NCI-H1417 (cell line): ENCODE measurements at regions not wholly inside any gene's neighbourhood (a gene's known extent, or its start where the extent isn't known, plus 50 kb on each side); places are given as distances from the start of the nearest gene placed in this dataset.
A peak's percentile ranks its signal among the peaks of the same experiment; 100 is the strongest.
"Not testable (repeated sequence)": the region's sequence is repeated elsewhere in the genome, so short reads cannot be mapped to it uniquely, and the experiment has no call there.

Source experiments
- DNase-seq, 3 experiments: peaks; one replicate each; lab custom pipeline; 2025; lab: John Stamatoyannopoulos, UW

DNA sequence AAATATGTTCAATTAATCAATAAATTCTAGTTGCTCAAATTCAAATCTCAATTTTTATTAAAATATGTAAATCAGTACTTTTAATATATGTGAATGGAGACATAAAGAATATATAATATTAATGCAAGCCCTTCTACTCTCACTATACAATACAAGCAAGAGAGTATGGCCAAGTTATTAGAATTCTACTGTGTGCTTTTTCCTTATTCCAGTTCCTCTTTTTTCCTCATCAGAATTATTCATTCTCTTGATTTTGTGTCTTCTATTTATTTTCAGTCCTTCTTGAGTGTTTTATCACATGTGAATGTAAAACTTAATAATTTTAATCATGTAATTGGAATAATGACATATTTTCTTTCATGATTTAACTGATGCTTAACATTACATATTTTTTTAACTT lies 276.8 kb downstream of the PCDH20 start:
- DNase-seq = no peak

DNA sequence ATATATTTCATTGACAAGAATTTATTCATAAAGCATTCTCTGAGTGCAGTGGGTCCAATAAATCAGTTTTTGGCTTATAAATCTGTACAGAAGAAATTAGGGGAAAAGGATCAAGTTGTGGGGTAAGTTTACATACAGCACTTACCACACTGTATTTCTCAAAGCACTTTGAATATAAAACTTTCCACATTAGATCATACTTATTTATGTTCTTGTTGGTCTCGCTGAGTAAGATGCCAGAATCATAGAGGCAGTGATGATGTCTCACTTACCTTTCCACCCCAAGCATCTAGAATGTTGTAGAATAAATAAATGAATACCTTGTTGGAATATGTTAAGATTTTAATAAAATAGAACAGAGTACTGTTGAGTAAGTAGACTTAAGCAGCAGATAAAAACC lies 279.1 kb downstream of the PCDH20 start:
- DNase-seq = no peak

DNA sequence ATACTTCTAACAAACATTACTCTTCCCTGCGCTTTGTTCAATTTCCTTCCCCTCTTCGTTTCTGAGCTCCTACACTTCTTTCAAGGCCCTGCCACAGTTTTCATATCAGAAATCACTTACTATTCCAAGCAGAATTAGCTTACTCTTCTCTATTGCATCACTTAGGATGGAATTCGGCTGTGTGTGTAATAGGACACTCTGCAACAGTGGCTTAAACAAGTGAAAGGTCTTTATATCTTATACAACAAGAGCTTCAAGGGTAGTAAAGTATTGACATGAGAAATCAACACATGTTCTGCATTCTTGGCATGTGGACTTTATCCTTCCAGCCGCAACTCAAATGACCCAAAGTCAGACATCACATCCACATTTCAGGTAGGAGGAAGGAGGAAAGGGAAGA lies 279.6 kb downstream of the PCDH20 start:
- DNase-seq = no peak

DNA sequence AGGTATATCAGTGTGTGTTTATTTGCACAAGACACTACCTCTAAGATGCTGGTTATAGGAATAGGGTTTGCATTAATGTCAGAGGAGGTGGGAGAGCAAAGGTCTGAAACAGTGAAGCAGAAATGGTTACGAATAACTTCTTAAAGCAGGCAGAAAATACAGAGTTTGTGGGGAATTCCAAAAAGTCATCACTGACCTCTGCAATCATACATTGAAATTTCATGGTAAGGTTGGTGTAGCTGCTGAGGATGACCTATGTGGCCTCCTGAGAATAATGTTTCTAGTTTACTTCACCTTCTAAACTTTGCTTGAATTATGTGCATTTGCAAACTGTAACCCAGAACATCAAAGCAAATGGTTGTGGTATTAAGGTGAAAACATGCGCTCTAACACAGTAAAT lies 280.1 kb downstream of the PCDH20 start:
- DNase-seq = no peak

DNA sequence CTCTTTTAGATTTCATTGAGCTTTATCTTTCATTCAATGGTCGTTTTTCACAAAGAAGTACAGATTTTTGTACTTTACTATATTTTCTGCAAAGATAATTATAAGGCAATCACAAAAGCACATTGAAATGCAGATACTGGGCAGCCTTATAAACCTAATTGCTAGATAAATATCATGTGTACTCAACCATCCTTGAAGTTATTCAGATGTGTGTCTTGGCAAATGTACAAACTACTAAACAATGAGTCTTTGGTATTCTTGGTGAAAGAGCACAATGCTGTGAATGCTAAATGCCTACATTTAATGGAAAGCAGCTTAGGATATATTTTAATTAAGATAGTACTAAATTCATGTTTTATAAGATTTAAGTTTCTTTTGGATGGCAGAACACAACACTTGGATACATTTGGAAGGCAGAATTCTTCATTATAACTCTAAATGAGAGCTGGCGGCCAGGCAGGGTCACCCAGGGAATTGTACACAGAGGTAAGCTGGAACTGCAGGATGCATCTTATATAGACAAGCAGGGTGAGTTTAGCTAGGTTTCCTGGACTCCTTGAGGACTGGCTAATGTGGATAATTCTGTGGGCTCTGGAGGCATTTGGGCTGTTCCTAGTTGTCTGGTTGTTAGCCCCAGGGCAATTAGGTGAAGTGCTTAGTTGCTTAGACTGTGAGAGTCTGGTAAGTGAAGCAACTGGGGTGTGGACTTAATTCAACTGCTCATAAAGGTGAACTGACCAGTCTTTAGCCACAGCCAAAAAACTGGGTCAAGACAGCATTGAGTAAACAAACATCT lies 286.6 kb downstream of the PCDH20 start:
- DNase-seq = peak in 2 of 3 experiments; percentile 10 to 66

DNA sequence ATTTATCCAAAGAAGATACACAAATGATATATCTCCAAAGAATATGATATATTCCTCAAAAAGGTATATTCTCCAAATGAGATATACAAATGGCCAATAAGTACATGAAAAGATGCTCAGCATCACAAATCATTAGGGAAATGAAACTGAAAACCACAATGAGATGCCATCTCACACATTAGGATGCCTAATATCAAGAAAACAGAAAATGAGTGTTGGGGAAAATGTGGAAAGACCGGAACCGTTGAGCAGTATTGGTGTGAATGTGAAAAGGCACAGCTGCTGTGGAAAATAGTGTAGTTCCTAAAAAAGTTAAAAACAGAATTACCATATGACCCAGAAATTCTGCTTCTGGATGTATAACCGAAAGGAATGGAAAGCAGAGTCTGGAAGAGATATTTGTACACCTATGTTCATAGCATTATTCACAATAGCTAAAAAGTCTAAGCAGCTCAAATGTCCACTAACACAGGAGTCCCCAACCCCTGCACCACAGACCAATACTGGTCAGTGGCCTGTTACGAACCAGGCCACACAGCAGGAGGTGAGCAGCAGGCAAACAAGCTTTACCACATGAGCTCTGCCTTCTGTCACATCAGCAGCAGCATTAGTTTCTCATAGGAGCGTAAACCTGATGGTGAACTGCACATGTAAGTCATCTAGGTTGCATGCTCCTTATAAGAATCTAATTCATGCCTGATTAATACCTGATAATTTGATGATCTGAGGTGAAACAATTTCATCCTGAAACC lies 291.9 kb downstream of the PCDH20 start:
- peak in 1 of 3 experiments; percentile 29 for DNase-seq

DNA sequence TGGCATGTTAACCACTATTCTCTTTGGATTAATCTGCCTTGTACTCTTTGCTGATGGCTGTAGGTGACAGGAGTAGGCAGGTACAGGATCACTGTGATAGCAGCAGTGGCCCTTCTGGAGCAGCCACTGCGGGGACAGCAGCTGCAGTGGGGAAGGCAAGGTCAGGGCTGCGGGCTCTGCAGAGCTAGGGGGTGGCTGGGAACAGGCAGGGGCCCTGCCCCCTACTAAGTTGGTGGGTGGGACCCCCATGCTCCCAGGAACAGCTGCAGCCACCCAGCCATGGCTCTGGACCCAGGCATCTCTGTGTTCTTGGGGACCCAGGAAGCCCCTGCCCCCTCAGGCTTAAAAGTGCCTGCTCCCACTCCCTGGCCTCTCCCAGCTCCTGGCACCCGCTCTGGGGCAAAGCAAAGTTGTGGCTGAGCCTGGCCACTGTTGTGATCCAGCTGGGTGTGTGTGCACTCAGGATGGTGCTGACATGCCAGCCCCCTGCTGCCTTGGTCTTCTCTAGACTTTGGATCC lies 302.4 kb downstream of the PCDH20 start:
- no peak for DNase-seq

DNA sequence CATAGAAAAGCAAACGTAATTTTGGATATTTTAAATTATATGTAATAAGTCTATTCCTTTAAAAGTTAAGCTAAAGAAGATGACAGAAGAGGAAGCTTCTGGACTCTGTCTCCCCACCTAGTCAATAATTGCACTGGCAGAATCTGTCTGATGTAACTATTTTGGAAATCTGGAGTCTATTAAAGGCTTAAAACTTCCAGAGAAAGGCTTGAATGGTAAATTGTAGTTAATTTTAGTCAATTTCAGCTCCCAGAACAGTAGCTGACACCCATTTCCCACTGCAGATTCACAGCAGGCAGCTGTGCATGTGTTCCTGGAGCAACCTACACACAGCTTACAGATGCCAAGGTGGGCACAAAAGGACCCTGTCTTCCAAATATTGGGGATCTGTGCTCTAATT lies 304.1 kb downstream of the PCDH20 start:
- DNase-seq = no peak

DNA sequence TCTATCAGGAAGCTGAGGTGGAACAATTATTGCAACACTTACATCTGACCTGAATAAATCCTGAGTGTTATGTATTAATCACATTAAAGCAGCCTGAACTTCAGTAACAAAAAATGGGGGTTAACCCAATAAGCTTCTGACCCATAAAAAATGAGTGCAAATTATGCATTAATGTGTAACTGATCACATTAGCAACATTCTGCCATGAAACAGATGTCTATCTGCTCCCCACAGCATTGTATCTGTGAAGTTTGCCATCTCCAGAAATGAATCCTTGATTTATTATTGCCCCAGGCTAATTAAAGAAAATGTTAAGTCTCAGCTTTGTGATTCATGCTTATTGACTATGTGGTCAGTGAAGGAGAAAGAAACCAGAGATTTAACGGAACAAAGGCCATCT lies 304.9 kb downstream of the PCDH20 start:
- DNase-seq = peak in 1 of 3 experiments; percentile 50

DNA sequence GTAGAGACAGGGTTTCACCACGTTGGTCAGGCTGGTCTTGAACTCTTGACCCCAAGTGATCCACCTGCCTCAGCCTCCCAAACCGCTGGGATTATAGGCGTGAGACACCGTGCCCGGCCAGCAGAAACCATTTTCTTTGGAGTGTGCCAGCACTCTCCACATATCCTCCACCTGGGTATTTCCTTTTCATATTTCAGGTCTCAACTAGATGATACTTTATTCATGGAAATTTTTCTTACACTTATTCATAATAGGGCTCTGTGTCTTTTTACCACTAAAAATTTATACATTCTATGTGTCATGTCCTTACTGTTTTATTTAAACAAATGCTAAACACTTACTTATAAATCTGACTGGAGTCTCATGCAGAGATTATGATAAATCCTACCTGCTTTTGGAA lies 305.9 kb downstream of the PCDH20 start:
- no peak for DNase-seq

DNA sequence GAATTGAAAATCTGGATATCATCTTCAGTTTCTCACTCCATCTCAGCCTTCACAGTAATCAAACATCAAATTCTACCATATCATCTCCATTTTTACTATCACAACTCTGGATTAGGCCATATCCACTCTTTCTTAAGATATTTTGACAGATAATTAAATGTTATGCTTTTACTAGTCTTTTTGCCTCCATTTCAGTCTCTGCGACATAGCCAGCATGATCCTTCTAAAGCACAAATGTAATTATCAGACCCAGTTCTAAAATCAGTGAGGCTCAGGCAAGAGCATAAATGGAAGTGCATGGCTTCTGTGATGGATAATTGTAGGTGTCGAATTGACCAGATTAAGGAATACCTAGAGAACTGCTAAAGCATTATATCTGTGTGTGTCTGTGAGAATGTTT lies 307.7 kb downstream of the PCDH20 start:
- DNase-seq = no peak

DNA sequence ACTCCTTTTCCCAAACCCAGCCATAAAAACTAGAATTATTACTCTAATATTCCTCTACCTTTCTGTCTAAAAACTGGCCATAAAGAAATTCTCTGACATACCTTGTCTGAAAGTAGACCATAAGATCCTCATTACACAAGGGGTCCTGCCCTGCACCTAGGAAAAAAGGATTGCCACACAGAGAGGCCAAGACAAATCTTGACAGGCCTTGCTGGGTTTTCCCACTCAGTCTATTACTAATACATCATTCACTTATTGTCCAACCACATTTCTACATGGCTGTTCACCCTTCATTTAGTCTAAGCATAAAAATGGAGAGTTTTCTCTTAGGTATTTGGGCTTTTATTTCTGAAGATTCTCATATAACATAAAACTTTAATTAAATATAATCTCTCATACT lies 319.8 kb downstream of the PCDH20 start:
- no peak for DNase-seq

DNA sequence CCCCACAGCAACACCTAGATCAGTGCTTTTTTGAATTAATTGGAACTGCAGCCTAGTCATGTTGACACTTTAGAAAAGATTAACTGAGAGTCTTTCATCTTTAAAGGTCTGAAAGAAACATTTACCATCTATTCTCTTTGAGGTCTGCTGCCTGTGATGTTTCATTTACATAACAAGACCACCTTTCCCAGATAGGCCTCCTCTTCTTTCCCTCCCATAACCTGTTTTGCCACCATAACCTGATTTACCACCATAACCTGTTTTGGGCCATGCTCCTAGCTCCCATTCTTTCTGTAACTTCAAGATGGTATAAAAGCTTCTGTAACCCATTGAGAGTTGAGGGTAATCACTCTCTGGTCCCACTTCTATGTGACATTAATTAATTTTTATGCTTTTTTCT lies 320.8 kb downstream of the PCDH20 start:
- no peak for DNase-seq

DNA sequence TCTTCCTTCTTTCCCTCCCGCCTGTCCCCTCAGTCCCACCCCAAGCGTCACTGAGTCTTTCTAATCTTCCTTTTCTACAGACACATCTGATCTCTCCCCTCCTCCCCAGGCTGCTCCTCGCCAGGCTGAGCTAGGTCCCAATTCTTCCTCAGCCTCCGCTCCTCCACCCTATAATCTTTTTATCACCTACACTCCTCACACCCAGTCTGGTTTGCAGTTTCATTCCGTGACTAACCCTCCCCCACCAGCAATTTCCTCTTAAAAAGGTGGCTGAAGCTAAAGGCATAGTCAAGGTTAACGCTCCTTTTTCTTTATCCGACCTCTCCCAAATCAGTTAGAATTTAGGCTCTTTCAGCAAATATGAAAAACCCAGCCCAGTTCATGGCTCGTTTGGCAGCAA lies 325.8 kb downstream of the PCDH20 start:
- DNase-seq = not testable (repeated sequence)

DNA sequence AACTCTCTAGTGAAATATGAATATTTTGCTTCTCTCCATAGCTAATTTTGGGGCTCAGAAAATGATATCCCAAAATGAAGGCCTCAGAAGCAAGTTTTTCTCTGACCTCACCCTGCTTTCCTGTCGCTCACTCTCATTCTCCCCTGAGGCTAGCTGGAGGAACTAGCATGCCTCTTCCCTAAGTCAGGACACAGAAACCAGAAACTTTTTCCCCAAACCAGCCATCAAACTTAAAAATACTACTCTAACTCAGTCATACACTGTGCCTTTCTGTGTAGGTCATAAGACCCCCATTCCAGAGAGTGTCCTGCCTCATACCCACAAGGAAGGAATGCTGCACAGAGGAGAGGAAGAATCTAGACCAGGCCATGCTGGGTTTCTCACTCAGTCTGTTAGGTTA lies 329.6 kb downstream of the PCDH20 start:
- no peak for DNase-seq

DNA sequence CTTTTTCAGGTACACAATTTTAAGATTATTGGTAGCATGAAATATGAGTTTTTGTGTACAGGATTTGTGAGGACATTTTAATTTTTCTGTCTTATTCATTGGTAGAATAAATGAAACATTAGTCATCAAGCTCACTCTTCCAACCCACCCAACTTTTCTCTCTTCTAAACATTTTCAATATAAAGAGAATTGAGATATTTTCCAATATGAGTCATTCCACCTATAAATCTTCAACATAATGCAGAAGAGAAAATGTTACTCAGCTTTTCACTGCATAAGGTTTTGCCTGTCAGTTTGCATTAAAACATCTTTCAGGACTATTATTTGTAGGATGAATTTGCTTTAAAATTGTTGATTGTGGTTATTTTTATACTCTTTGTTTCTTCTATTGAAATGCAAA lies 330.7 kb downstream of the PCDH20 start:
- no peak for DNase-seq

DNA sequence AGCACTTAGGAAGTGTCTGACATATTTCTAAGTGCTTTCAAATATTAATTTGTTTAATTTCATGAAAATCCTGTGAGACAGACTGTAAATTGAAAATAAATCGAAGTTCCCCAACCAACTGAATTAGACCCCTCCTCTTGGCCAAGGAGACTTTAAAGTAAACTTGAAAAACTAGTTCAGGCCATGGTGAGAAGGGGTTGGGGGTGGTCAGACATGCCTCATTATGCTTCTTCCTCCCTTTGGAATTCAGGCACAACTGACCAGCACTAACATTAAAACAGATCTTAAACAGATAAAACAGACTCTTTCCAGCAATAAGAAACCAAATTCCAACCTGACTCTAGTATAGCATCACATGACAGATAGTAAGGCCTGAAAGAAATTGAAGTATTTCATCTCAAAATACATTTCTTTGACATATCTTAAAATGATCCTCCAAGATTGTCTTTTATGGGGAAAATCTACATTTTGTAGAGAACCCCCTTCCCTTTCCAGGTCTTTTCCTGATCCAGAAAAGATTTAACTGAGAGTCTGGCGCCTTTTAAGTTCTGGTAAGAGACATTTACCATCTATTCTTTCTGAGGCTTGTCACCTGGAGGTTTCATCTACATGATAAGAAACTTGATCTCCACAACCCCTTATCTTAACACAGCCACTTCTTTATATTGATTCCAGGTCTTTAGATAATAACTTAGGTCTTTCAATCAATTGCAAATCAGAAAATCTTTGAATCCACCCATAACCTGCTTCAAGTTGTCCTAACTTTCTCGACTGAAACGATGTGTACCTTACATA lies 336.5 kb downstream of the PCDH20 start:
- DNase-seq = no peak

DNA sequence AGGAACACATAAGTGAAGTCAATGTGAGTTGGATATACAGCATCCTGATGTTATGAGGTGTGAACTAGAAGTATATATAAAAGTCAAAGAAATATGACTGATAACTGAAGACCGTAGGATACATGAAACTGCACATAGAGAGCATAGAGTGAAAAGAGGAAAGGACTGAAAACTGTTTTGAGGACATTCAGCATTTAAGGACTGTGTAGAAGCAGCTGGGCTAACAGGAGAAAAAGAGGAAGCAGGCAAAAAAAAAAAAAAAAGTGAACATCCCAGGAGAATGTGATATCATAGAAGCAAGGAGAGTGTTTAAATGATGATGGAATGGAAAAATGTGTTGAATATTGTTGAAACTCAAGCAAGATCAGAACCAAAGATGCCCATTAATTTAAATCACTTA lies 363.5 kb downstream of the PCDH20 start:
- DNase-seq = no peak

DNA sequence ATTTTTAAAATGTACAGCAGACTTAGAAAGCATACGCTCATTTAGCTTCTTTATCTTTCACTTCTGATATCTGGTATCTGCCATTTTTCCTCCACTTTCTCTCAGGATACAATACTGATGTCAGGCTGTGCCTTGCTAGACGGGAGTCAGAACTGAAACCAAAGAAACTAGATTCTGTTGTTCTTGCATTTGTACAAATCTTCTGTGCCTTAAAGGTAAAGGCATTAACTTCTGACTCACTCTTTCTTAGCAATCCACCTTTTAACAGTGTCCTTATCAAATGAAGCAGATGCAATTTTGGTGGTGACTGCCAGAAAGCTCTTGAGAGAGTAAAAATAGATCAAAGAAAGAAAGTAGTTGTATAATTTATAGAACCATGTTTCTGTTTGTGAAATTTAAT lies 370.4 kb downstream of the PCDH20 start:
- no peak for DNase-seq

DNA sequence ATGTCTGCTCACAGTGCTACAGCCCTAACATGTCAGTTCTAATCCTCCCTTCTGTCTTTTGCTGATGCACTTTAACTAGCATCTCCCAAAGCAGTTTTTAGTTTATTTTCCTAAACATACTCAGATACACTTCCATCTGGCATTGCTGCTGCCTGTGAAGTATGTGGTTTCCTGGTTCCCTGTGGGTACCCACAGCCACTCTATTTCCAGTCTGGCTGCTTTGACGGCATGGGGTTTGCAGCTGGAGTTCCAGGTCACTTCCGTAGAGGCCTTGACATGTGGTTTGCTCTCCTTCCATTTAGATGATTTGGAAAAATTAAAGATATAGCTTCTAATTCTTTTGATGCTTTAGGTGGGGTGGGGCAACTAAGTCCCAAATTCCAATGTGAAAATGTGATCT lies 375.5 kb downstream of the PCDH20 start:
- DNase-seq = no peak

DNA sequence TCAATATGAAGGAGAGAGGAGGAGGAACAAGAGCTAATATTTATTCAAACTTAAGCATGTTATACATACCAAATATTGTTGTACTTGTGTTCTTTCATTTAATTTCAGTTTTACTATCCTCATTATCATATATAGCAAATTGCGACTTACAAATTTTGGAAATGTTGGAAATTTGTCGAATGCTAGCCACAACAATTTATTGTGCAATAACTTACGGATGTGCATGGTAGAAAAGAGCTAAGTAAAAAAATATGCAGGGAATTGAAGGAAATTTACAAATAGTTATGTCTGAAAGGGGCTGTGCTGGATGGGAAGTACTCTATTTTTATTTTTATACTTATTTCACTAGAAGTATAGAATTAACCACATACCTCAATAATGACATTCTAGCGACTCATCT lies 376.3 kb downstream of the PCDH20 start:
- no peak for DNase-seq

DNA sequence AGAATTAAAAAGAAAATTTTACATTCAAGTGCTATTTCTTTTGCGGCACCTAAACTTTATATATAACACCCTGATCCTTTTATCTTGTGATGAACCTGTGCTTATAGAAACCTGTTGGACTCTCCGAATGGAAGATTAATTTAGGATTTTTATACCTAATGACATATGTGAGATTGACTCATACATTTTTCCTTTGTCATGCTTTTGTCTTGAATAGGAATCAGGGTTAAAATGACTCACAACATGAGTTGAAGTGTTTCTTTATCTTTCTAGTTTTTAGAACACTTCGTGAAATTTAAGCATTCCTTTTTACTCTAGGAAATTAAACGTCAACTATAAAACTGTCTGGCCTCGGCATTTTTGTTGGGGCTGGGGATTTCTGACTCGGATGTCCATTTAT lies 378.9 kb downstream of the PCDH20 start:
- DNase-seq = no peak

DNA sequence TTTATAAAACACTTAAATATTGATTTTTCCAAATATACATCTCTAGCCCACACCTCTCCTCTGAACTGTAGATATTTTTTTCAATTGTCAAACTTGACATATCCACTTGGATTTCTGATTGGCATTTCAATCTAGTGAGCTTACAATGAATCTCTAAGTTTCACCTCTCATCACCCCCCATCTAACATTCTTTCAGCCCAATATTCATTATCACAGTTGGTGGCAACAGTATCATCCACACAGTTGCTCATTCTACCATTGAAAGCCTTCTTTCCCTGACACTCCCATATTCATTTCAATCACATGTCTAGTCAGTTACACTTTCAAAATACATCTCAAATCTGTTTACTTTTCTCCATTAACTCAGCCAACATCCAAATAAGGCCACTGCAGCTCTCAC lies 385.2 kb downstream of the PCDH20 start:
- DNase-seq = peak in 1 of 3 experiments; percentile 61
